Aorta (tissue), 5 donors: ENCODE measurements at regions not wholly inside any gene's neighbourhood (a gene's known extent, or its start where the extent isn't known, plus 50 kb on each side); places are given as distances from the start of the nearest gene placed in this dataset.

ENCODE experiments used
- ATAC-seq: fragments of 200-7000 bp; cut with Tn5 transposase; one replicate; pipeline ENCODE4 v1.9.1; 2022; ENCODE audit warnings: moderate library complexity; ENCODE audit not compliant: low FRiP score
- DNase-seq, 2 donors: peaks; one replicate each; pipeline ENCODE4 v3.0.0-alpha.2; 2020
- H3K27ac ChIP-seq, 2 donors: one replicate each; pipeline ENCODE4 v1.5.1; 2013; ENCODE audit warnings: low read length in 2 of 2, mild to moderate bottlenecking in 2 of 2, moderate library complexity in 2 of 2, control low read depth in 1 of 2, inconsistent platforms in 1 of 2, low read depth in 1 of 2
- H3K27me3 ChIP-seq, 2 donors: one replicate each; pipeline ENCODE4 v1.6.1; 2013; ENCODE audit warnings: control low read depth in 1 of 2, low read length in 1 of 2, mild to moderate bottlenecking in 1 of 2, moderate library complexity in 1 of 2; ENCODE audit not compliant: insufficient read depth in 2 of 2, control insufficient read depth in 1 of 2
- H3K36me3 ChIP-seq, 2 donors: one replicate each; pipeline ENCODE4 v1.6.1; 2013; ENCODE audit warnings: control low read depth in 1 of 2, low read length in 1 of 2, mild to moderate bottlenecking in 1 of 2; ENCODE audit not compliant: insufficient read depth in 2 of 2, control insufficient read depth in 1 of 2
- H3K4me1 ChIP-seq, 2 donors: one replicate each; pipeline ENCODE4 v1.6.1; 2013; ENCODE audit warnings: low read length in 2 of 2, control low read depth in 1 of 2, mild to moderate bottlenecking in 1 of 2, moderate library complexity in 1 of 2; ENCODE audit not compliant: insufficient read depth in 2 of 2, control insufficient read depth in 1 of 2
- H3K4me3 ChIP-seq, 2 donors: one replicate each; pipeline ENCODE4 v1.5.1; 2013; ENCODE audit warnings: low read length in 2 of 2, control low read depth in 1 of 2, mild to moderate bottlenecking in 1 of 2
- H3K9me3 ChIP-seq: one replicate; pipeline ENCODE4 v1.6.1; 2013; ENCODE audit warnings: mild to moderate bottlenecking, low read length; ENCODE audit not compliant: control insufficient read depth
- WGBS, 2 donors: extraction: QIAGEN DNeasy Blood & Tissue Kit; methylation state at CpG; one replicate each; pipeline ENCODE4 v1.1.7; 2013; 5-methylcytosine and 5-hydroxymethylcytosine counted together
- intact Hi-C, 2 donors: fragments of 100-400 bp; cut with DNase I; formaldehyde crosslinking; loops; one replicate each; pipeline versions ENCODE4 v1.14.2 to v1.15.0; 2022
- donor health status: healthy with polysubstance abuse.
- donor health status: Bipolar disorder and iron deficiency.
- donor health status: DM: no; HTN: no; CAD: no.
- donor health status: DM: no; HTN: no; CAD: no.
- donor health status: DM: yes; HTN: yes; CAD: no.

GRCh38 chr4:188606635-188607034 is 467.4 kb downstream of the TRIML1 start:
- intact Hi-C loops = no loop called here
- no peaks in the 10 kb centered on the region for H3K27me3 ChIP-seq
- 67 to 71% methylated on average over 4 of the region's 4 CpGs for WGBS, 2 donors
- no peaks in the 10 kb centered on the region for H3K36me3 ChIP-seq
- H3K27ac ChIP-seq = no peak overlapping the region
- DNase-seq = no peak
- no peaks in the 10 kb centered on the region for H3K4me1 ChIP-seq
- no peak for ATAC-seq
- H3K9me3 ChIP-seq = no peaks in the 10 kb centered on the region
- no peak overlapping the region for H3K4me3 ChIP-seq

- 77 to 82% methylated on average over 3 of the region's 3 CpGs for WGBS, 2 donors
- DNase-seq (no peak), ATAC-seq (no peak)
- intact Hi-C loops = no loop called here
- no peaks in the 10 kb centered on the region for H3K4me1 ChIP-seq
- H3K27ac ChIP-seq = no peak overlapping the region
- H3K27me3 ChIP-seq = no peaks in the 10 kb centered on the region
- no peak overlapping the region for H3K4me3 ChIP-seq
- no peaks in the 10 kb centered on the region for H3K36me3 ChIP-seq
- no peaks in the 10 kb centered on the region for H3K9me3 ChIP-seq
These were observed 471.9 kb downstream of the TRIML1 start for GRCh38 chr4:188611143-188611542.

GRCh38 chr4:188612659-188613058 is 473.4 kb downstream of the TRIML1 start:
- no peaks in the 10 kb centered on the region for H3K4me1 ChIP-seq
- H3K27me3 ChIP-seq = no peaks in the 10 kb centered on the region
- no peak for DNase-seq
- no peaks in the 10 kb centered on the region for H3K36me3 ChIP-seq
- H3K27ac ChIP-seq = no peak overlapping the region
- 63 to 64% methylated on average over 2 of the region's 2 CpGs for WGBS, 2 donors
- intact Hi-C loops = no loop called here
- H3K4me3 ChIP-seq = no peak overlapping the region
- no peaks in the 10 kb centered on the region for H3K9me3 ChIP-seq
- no peak for ATAC-seq

GRCh38 chr4:188613976-188614375 is 474.7 kb downstream of the TRIML1 start:
- Histone ChIP-seq H3K4me3 (no peak overlapping the region), H3K4me1 (no peaks in the 10 kb centered on the region), H3K27me3 (no peaks in the 10 kb centered on the region), H3K36me3 (no peaks in the 10 kb centered on the region), H3K27ac (no peak overlapping the region), H3K9me3 (no peaks in the 10 kb centered on the region)
- intact Hi-C loops = no loop called here
- ATAC-seq (no peak), DNase-seq (no peak)
- WGBS, 2 donors = 94 to 95% methylated on average over 1 of the region's 1 CpG

DNA sequence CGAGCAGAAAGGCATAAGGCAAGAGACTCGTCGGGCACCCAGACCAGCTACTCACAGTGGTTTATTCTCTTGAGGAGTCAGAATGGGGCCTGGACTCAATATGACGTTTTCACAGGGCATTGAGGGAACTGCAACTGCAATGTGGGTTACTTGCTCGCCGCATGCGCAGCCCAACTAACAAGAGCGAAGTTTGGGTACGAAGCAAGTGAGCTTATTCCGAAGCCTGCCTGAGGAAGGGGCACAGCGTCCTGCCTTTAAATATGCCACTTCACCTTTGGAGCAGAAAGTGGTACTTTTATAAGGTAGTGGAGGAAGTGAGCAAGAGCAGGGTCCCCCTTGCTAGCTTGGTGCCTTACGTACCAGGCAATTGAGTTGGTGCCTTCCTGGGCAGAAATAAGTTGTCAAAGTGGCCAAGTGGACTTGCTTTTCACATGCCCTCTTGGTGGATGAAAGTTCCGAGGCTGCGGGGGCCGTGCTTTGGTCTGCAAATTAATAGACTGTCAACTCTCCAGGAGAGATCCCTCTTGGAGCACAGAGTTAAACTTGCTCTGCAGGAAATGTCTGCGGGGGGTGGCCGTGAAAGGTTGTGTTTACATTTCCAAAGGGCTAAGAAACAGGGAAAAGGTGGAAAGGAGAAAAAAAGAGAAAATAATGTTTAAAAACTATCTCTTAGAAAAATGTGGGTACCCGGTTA is 480.4 kb downstream of the TRIML1 start:
- DNase-seq (no peak), ATAC-seq (no peak)
- no peaks in the 10 kb centered on the region for H3K27me3 ChIP-seq
- H3K4me1 ChIP-seq = no peaks in the 10 kb centered on the region
- no peak overlapping the region for H3K4me3 ChIP-seq
- H3K9me3 ChIP-seq = no peaks in the 10 kb centered on the region
- H3K36me3 ChIP-seq = no peaks in the 10 kb centered on the region
- WGBS, 2 donors = 77 to 79% methylated on average over 18 of the region's 18 CpGs
- intact Hi-C loops = no loop called here
- H3K27ac ChIP-seq = no peak overlapping the region

DNA sequence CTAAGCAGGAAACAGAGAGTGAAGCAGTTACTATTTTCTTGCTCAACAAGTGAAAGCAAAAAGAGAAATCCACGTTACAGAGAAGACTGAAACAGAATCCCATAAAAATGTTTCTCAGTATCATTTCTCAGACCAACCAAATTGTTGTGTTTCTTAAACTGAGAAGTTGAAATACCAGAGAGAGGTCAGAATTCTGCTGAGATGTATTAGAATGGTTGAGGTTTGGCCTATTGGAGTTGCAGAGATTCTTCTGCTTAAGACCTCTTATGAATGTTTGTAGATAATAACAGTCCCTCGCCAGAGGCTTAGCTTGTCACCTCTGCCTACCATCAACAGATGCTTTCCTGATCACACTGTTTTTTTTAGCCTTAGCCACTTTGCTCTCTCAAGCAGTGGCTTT is 481.4 kb downstream of the TRIML1 start:
- no peak for ATAC-seq
- Histone ChIP-seq H3K36me3 (no peaks in the 10 kb centered on the region), H3K27me3 (no peaks in the 10 kb centered on the region), H3K9me3 (no peaks in the 10 kb centered on the region), H3K4me1 (no peaks in the 10 kb centered on the region), H3K4me3 (no peak overlapping the region), H3K27ac (no peak overlapping the region)
- DNase-seq = no peak
- intact Hi-C loops = no loop called here
- 68 to 70% methylated on average over 2 of the region's 2 CpGs for WGBS, 2 donors

DNA sequence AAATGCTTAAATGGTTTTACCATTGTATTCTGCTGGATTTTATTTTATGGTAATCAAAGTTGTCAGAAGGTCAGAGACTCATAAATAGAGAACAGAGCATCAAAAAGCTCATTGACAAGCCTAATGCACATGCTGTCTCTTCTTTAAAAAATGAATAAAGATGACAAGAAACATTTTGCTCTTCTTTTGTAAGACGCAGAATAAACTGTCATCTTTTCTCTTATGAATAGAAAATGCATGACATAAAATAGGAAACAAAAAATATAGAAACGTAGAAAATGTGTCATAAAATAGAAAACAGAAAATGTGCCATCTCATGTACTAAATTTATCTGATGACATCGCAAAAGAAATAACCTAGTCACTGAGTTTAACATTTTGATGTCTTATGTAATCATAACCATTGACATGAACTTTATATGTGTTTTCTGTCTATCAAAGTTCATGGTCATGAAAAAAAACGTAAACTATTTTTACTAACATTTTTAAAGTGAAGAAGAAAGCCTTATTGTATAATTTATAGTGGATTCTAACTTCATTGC is 484.1 kb downstream of the TRIML1 start:
- no peaks in the 10 kb centered on the region for H3K9me3 ChIP-seq
- H3K36me3 ChIP-seq = no peaks in the 10 kb centered on the region
- ATAC-seq = no peak
- H3K27me3 ChIP-seq = no peaks in the 10 kb centered on the region
- DNase-seq = no peak
- H3K4me1 ChIP-seq = no peaks in the 10 kb centered on the region
- no peak overlapping the region for H3K27ac ChIP-seq
- WGBS, 2 donors = 42% methylated on average over 4 of the region's 4 CpGs
- intact Hi-C loops = no loop called here
- H3K4me3 ChIP-seq = no peak overlapping the region

GRCh38 chr4:188624370-188624769 is 485.1 kb downstream of the TRIML1 start:
- H3K9me3 ChIP-seq = no peaks in the 10 kb centered on the region
- no peaks in the 10 kb centered on the region for H3K27me3 ChIP-seq
- intact Hi-C loops = no loop called here
- ATAC-seq (no peak), DNase-seq (no peak)
- no peak overlapping the region for H3K27ac ChIP-seq
- H3K4me3 ChIP-seq = no peak overlapping the region
- H3K36me3 ChIP-seq = no peaks in the 10 kb centered on the region
- 42 to 49% methylated on average over 4 of the region's 4 CpGs for WGBS, 2 donors
- no peaks in the 10 kb centered on the region for H3K4me1 ChIP-seq

DNA sequence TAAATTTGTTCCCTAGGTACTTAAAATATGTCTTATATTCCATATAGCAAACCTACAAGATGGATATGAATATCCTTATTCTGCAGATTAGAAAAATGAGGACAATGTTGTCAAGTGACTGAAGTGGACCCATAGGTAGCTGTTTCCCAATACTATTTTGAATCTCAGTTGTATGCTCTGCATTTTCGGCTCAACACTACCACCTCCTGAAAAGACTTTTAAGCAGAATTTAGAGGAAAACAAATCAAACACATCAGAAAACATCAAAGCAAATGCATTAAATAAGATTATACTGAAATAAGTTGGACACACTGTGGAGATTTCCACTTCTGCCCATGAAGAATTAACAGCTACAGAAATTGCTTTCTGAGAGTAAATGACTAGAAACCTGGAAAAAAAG is 488.7 kb downstream of the TRIML1 start:
- Histone ChIP-seq H3K27me3 (no peaks in the 10 kb centered on the region), H3K36me3 (no peaks in the 10 kb centered on the region), H3K9me3 (no peaks in the 10 kb centered on the region), H3K27ac (no peak overlapping the region), H3K4me3 (no peak overlapping the region), H3K4me1 (no peaks in the 10 kb centered on the region)
- intact Hi-C loops = no loop called here
- ATAC-seq = no peak
- WGBS, 2 donors = 82 to 85% methylated on average over 1 of the region's 1 CpG
- no peak for DNase-seq
